GM12865 (cell line): ENCODE measurements at regions not wholly inside any gene's neighbourhood (a gene's known extent, or its start where the extent isn't known, plus 50 kb on each side); places are given as distances from the start of the nearest gene placed in this dataset.

ENCODE experiments used
- DNase-seq: peaks from one replicate; pipeline ENCODE4 v3.0.0; 2010; ENCODE audit warnings: low read depth
- H3K4me3 ChIP-seq: 2 replicates; pipeline ENCODE4 v1.5.1; 2011; ENCODE audit warnings: mild to moderate bottlenecking, low read depth, low read length, control low read depth
- CTCF ChIP-seq: IDR thresholded peaks from 2 replicates; pipeline ENCODE4 v1.5.1; 2011; ENCODE audit warnings: low read length, control low read depth, low read depth, inconsistent platforms; ENCODE audit not compliant: insufficient read depth; ENCODE audit errors: missing control alignments

GRCh38 chr22:49076300-49077035, 751.2 kb downstream of the BRD1 start:
- no peak for DNase-seq
- no peak for TF ChIP-seq CTCF

GRCh38 chr22:49075150-49075549, 752.5 kb downstream of the BRD1 start:
- no peak overlapping the region for H3K4me3 ChIP-seq
- DNase-seq: no peak
- TF ChIP-seq CTCF: no peak

More at GRCh38 chr22:49076300-49077035, 751.2 kb downstream of the BRD1 start:
- H3K4me3 ChIP-seq: no peak overlapping the region

- TF ChIP-seq CTCF: no peak
- DNase-seq: no peak
- no peak overlapping the region for H3K4me3 ChIP-seq
Measured at GRCh38 chr22:49073873-49074417, 753.7 kb downstream of the BRD1 start.

- TF ChIP-seq CTCF: no peak
- no peak overlapping the region for H3K4me3 ChIP-seq
- DNase-seq: no peak
Measured at GRCh38 chr22:49072996-49073645, 754.6 kb downstream of the BRD1 start.

GRCh38 chr22:49070501-49070900, 757.2 kb downstream of the BRD1 start:
- no peak overlapping the region for H3K4me3 ChIP-seq
- TF ChIP-seq CTCF: no peak
- no peak for DNase-seq

GRCh38 chr22:49068861-49069500, 758.7 kb downstream of the BRD1 start:
- no peak for TF ChIP-seq CTCF
- no peak for DNase-seq
- H3K4me3 ChIP-seq: no peak overlapping the region
